Cardiac muscle cell (in vitro differentiated cells and primary cell): ENCODE measurements at regions not wholly inside any gene's neighbourhood (a gene's known extent, or its start where the extent isn't known, plus 50 kb on each side); places are given as distances from the start of the nearest gene placed in this dataset.

Experiments
- DNase-seq, 2 donors: peaks; one replicate each; pipeline versions ENCODE4 v3.0.0 to v3.0.0-alpha.2; 2010 to 2017; ENCODE audit warnings: low read depth in 1 of 2, low spot score in 1 of 2
- H3K27ac ChIP-seq: fragments of 200-600 bp; sonication (generic); 2 replicates; pipeline ENCODE4 v1.5.1; 2016
- H3K27me3 ChIP-seq: fragments of 200-600 bp; sonication (generic); 2 replicates; pipeline ENCODE4 v1.6.0; 2016; ENCODE audit warnings: control low read depth
- H3K36me3 ChIP-seq: fragments of 200-600 bp; sonication (generic); 2 replicates; pipeline ENCODE4 v1.5.1; 2016; ENCODE audit warnings: control low read depth
- H3K4me1 ChIP-seq: fragments of 200-600 bp; sonication (generic); 2 replicates; pipeline ENCODE4 v1.8.1; 2017; ENCODE audit warnings: low read depth, mild to moderate bottlenecking, mixed run types
- H3K4me3 ChIP-seq: fragments of 200-600 bp; sonication (generic); 2 replicates; pipeline ENCODE4 v1.5.1; 2016; ENCODE audit warnings: mild to moderate bottlenecking
- H3K9me3 ChIP-seq: fragments of 200-600 bp; sonication (generic); 2 replicates; pipeline ENCODE4 v1.5.1; 2017; ENCODE audit warnings: low read depth, mild to moderate bottlenecking, control low read depth
- TF ChIP-seq, protein P1 (sequence below): IDR thresholded peaks from 2 replicates; pipeline ENCODE4 v1.5.1; 2012; ENCODE audit warnings: low read depth, mild to moderate bottlenecking, low read length

DNA sequence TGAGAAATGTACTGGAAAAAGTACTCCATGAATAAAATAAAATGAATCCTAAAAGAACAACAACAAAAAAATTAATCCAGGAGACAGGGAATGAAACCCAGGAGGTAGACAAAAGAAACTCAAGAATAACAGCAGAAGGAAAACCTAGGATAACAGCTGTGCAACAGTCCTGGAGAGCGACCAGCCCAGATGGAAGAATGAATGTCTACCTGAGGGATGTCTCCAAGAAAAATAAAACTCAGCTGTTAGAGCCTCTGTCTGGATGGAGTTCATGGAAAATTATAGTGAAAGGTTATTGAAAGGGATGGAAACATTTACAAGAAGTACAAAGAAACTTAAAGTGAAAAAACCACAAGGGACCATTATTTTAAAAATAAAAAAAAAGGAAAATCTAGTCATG lies 135.8 kb upstream of the CA10 start:
- Histone ChIP-seq H3K36me3 (no peaks in the 10 kb centered on the region), H3K27ac (no peak overlapping the region), H3K9me3 (no peaks in the 10 kb centered on the region), H3K27me3 (no peaks in the 10 kb centered on the region), H3K4me3 (no peak overlapping the region), H3K4me1 (no peaks in the 10 kb centered on the region)
- DNase-seq, result no peak
- TF ChIP-seq, protein P1, sequence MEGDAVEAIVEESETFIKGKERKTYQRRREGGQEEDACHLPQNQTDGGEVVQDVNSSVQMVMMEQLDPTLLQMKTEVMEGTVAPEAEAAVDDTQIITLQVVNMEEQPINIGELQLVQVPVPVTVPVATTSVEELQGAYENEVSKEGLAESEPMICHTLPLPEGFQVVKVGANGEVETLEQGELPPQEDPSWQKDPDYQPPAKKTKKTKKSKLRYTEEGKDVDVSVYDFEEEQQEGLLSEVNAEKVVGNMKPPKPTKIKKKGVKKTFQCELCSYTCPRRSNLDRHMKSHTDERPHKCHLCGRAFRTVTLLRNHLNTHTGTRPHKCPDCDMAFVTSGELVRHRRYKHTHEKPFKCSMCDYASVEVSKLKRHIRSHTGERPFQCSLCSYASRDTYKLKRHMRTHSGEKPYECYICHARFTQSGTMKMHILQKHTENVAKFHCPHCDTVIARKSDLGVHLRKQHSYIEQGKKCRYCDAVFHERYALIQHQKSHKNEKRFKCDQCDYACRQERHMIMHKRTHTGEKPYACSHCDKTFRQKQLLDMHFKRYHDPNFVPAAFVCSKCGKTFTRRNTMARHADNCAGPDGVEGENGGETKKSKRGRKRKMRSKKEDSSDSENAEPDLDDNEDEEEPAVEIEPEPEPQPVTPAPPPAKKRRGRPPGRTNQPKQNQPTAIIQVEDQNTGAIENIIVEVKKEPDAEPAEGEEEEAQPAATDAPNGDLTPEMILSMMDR, result no peak

DNA sequence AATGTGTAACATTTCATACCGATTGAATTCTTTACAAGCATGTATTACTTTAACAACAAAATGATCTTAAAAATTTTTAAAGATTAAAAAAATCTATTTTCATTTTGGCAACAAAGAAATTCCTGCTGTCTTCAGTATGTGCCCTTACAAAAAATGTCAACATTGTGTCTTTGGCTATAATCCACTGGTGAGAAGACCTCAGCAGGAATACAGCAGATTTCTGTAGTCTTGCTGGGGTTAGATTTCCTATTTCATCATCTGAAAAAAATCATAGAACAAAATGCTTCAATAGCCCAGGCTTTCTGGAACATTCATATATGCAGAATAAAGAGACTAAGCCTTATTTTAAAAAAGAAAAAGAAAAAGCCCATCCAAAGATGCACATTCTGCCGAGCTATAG lies 129.1 kb upstream of the CA10 start:
- Histone ChIP-seq H3K9me3 (no peaks in the 10 kb centered on the region), H3K36me3 (no peaks in the 10 kb centered on the region), H3K4me1 (no peaks in the 10 kb centered on the region), H3K27ac (no peak overlapping the region), H3K27me3 (no peaks in the 10 kb centered on the region), H3K4me3 (no peak overlapping the region)
- DNase-seq, result no peak
- TF ChIP-seq, protein P1, result no peak

DNA sequence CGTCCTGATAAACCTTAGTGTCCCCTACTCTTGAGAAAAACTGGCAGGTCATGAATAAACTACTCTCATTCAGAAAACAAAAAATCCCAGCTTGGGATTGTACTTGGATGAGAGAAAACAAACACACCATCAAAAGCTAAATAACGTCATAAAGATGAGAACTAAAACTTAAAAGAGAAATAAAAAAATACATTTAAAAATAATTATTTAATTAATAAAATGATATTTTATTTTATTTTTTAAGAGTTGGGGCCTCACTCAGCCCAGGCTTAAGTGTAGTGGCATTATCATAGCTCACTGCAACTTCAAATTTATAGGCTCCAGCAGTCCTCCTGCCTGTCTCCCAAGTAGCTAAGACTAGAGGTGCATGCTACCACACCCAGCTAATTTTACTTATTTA lies 125.4 kb upstream of the CA10 start:
- no peaks in the 10 kb centered on the region for H3K27me3 ChIP-seq
- no peak for DNase-seq
- TF ChIP-seq, protein P1, result no peak
- no peak overlapping the region for H3K4me3 ChIP-seq
- no peak overlapping the region for H3K27ac ChIP-seq
- H3K36me3 ChIP-seq, result no peaks in the 10 kb centered on the region
- no peaks in the 10 kb centered on the region for H3K9me3 ChIP-seq
- H3K4me1 ChIP-seq, result no peaks in the 10 kb centered on the region

DNA sequence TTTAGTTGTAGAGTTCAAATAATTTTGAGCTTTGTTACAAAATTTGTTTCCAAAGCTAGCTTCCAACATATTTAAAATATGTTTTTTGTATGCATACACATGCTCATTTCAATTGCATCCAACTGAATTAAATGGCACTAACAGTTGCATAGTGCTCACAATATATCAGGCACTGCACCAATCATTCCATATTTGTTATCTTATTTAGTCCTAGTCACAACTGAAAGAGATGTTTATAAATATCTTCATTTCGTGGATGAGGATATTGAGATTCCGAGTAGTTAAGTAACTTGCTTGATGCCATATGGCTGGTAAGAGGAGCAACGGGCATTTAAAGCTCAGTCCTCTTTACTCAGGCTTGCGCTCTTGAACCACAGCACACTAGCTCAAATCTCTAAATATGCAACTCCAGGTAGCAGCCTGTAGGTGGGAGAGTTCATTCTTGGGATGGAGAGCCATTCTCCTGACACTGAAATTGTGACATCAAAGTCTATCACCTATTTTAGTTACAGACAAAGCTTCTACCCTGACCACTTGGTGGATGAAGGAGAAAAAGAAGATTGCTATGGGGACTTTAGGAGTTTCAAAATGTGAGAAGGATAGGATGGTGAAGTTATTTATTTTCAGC lies 118.0 kb upstream of the CA10 start:
- DNase-seq, result no peak
- TF ChIP-seq, protein P1, result no peak
- no peaks in the 10 kb centered on the region for H3K9me3 ChIP-seq
- no peaks in the 10 kb centered on the region for H3K36me3 ChIP-seq
- H3K4me3 ChIP-seq, result no peak overlapping the region
- H3K27me3 ChIP-seq, result no peaks in the 10 kb centered on the region
- no peaks in the 10 kb centered on the region for H3K4me1 ChIP-seq
- H3K27ac ChIP-seq, result no peak overlapping the region

DNA sequence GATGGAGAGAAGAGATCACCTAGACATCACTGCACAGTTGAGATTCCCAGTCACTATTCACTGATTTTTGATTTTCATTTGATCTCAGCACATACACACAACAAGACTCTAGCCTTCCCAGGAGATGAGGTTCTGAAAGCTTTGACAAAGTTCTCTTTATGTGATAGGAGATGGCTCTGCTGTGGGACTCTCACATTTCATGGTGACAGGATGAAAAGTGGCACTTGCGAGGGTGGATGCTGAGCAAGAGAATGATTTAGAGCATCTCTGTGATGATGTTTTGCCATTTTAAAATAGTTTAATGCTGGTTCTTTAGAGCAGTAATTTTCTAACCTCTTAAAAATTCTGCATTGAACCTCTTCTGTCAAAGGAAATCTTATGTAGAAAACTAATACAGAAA lies 113.3 kb upstream of the CA10 start:
- no peak overlapping the region for H3K27ac ChIP-seq
- no peak for DNase-seq
- no peaks in the 10 kb centered on the region for H3K36me3 ChIP-seq
- H3K4me1 ChIP-seq, result no peaks in the 10 kb centered on the region
- H3K27me3 ChIP-seq, result no peaks in the 10 kb centered on the region
- H3K9me3 ChIP-seq, result no peaks in the 10 kb centered on the region
- TF ChIP-seq, protein P1, result no peak
- no peak overlapping the region for H3K4me3 ChIP-seq

DNA sequence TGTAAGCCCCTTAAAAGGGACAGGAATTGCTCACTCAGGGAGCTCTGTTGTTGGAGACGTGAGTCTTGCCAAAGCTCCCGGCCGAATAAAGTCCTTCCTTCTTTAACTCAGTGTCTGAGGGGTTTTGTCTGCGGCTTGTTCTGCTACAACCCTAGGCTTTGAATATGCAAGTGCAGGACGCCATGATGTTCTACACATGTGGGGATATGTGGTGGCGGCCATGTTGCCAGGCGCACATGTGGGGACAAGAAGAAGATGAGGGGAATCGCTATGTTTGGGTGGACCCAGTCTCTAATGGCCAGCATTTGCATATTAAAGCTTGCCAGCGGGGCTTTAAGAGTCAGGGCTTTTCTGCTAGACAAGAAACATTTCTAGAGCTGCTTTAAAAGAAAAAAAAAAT lies 96.8 kb upstream of the CA10 start:
- Histone ChIP-seq H3K27me3 (no peaks in the 10 kb centered on the region), H3K27ac (no peak overlapping the region), H3K4me3 (no peak overlapping the region), H3K9me3 (no peaks in the 10 kb centered on the region), H3K36me3 (no peaks in the 10 kb centered on the region), H3K4me1 (no peaks in the 10 kb centered on the region)
- TF ChIP-seq, protein P1, result no peak
- no peak for DNase-seq
